ENCODE measurements at regions not wholly inside any gene's neighbourhood (a gene's known extent, or its start where the extent isn't known, plus 50 kb on each side); places are given as distances from the start of the nearest gene placed in this dataset.

GRCh38 chr15:96564546-96564945, 234.0 kb downstream of the NR2F2 start:
- Histone ChIP-seq H3K9ac (ENCODE audit: low read depth, low read length) (no peak overlapping the region), H3K4me1 (ENCODE audit: insufficient read depth, low read length) (no peaks in the 10 kb centered on the region), H3K4me3 (ENCODE audit: low read depth in 1 of 2, low read length in 2 of 2) (no peak overlapping the region), H3K27ac (ENCODE audit: low read length) (no peak overlapping the region), H4K20me1 (ENCODE audit: insufficient read depth, low read length) (no peaks in the 10 kb centered on the region), H3K27me3 (ENCODE audit: insufficient read depth, low read length, poor library complexity) (no peaks in the 10 kb centered on the region), H3K4me2 (ENCODE audit: insufficient read depth, low read length) (no peak overlapping the region), H3K9me3 (ENCODE audit: insufficient read depth, low read length, severe bottlenecking) (no peaks in the 10 kb centered on the region), H2AFZ (ENCODE audit: low read depth, low read length) (no peak overlapping the region), H3K36me3 (ENCODE audit: insufficient read depth, low read length) (no peaks in the 10 kb centered on the region), H3K79me2 (ENCODE audit: insufficient read depth, low read length) (no peaks in the 10 kb centered on the region)
- ATAC-seq (ENCODE audit: insufficient read depth, low read depth): no peak
- TF ChIP-seq EZH2 (IDR thresholded peaks at IDR 0.05; ENCODE audit: borderline replicate concordance, low read depth, low read length, severe bottlenecking): no peak
- no peak for TF ChIP-seq CTCF (IDR thresholded peaks at IDR 0.05; ENCODE audit: borderline replicate concordance, extremely low read depth, low read length, poor library complexity, severe bottlenecking)
- no peak for DNase-seq

- no peak overlapping the region for H2AFZ ChIP-seq (ENCODE audit: low read depth, low read length)
- H3K27me3 ChIP-seq (ENCODE audit: insufficient read depth, low read length, poor library complexity): no peaks in the 10 kb centered on the region
- H3K9me3 ChIP-seq (ENCODE audit: insufficient read depth, low read length, severe bottlenecking): no peaks in the 10 kb centered on the region
- H3K4me2 ChIP-seq (ENCODE audit: insufficient read depth, low read length): no peak overlapping the region
- DNase-seq (no peak), ATAC-seq (ENCODE audit: insufficient read depth, low read depth) (no peak)
- H3K4me1 ChIP-seq (ENCODE audit: insufficient read depth, low read length): no peaks in the 10 kb centered on the region
- no peaks in the 10 kb centered on the region for H4K20me1 ChIP-seq (ENCODE audit: insufficient read depth, low read length)
- TF ChIP-seq EZH2 (IDR thresholded peaks at IDR 0.05; ENCODE audit: borderline replicate concordance, low read depth, low read length, severe bottlenecking): no peak
- no peaks in the 10 kb centered on the region for H3K79me2 ChIP-seq (ENCODE audit: insufficient read depth, low read length)
- H3K9ac ChIP-seq (ENCODE audit: low read depth, low read length): no peak overlapping the region
- no peaks in the 10 kb centered on the region for H3K36me3 ChIP-seq (ENCODE audit: insufficient read depth, low read length)
- no peak overlapping the region for H3K27ac ChIP-seq (ENCODE audit: low read length)
- no peak overlapping the region for H3K4me3 ChIP-seq (ENCODE audit: low read depth in 1 of 2, low read length in 2 of 2)
Observed at GRCh38 chr15:96565266-96565665, 234.8 kb downstream of the NR2F2 start.

- H3K9ac ChIP-seq (ENCODE audit: low read depth, low read length): no peak overlapping the region
- no peaks in the 10 kb centered on the region for H3K9me3 ChIP-seq (ENCODE audit: insufficient read depth, low read length, severe bottlenecking)
- TF ChIP-seq CTCF (IDR thresholded peaks at IDR 0.05; ENCODE audit: borderline replicate concordance, extremely low read depth, low read length, poor library complexity, severe bottlenecking): no peak
- TF ChIP-seq EZH2 (IDR thresholded peaks at IDR 0.05; ENCODE audit: borderline replicate concordance, low read depth, low read length, severe bottlenecking): no peak
- peaks cover 3% of the 10 kb centered on the region for H3K27me3 ChIP-seq (ENCODE audit: insufficient read depth, low read length, poor library complexity)
- ATAC-seq (ENCODE audit: insufficient read depth, low read depth): no peak
- no peak for DNase-seq
- no peak overlapping the region for H3K4me3 ChIP-seq (ENCODE audit: low read depth in 1 of 2, low read length in 2 of 2)
- H3K27ac ChIP-seq (ENCODE audit: low read length): no peak overlapping the region
- no peak overlapping the region for H2AFZ ChIP-seq (ENCODE audit: low read depth, low read length)
- no peak overlapping the region for H3K4me2 ChIP-seq (ENCODE audit: insufficient read depth, low read length)
- H3K4me1 ChIP-seq (ENCODE audit: insufficient read depth, low read length): no peaks in the 10 kb centered on the region
- no peaks in the 10 kb centered on the region for H3K79me2 ChIP-seq (ENCODE audit: insufficient read depth, low read length)
- H3K36me3 ChIP-seq (ENCODE audit: insufficient read depth, low read length): no peaks in the 10 kb centered on the region
- H4K20me1 ChIP-seq (ENCODE audit: insufficient read depth, low read length): no peaks in the 10 kb centered on the region
Observed at GRCh38 chr15:96574782-96575181, 244.3 kb downstream of the NR2F2 start.

- ATAC-seq (ENCODE audit: insufficient read depth, low read depth) (no peak), DNase-seq (no peak)
- Histone ChIP-seq H3K27ac (ENCODE audit: low read length) (no peak overlapping the region), H3K4me3 (ENCODE audit: low read depth in 1 of 2, low read length in 2 of 2) (no peak overlapping the region), H3K9ac (ENCODE audit: low read depth, low read length) (no peak overlapping the region), H3K36me3 (ENCODE audit: insufficient read depth, low read length) (no peaks in the 10 kb centered on the region), H3K27me3 (ENCODE audit: insufficient read depth, low read length, poor library complexity) (peaks cover 4% of the 10 kb centered on the region), H3K9me3 (ENCODE audit: insufficient read depth, low read length, severe bottlenecking) (no peaks in the 10 kb centered on the region), H4K20me1 (ENCODE audit: insufficient read depth, low read length) (no peaks in the 10 kb centered on the region), H3K4me1 (ENCODE audit: insufficient read depth, low read length) (no peaks in the 10 kb centered on the region), H3K79me2 (ENCODE audit: insufficient read depth, low read length) (no peaks in the 10 kb centered on the region), H3K4me2 (ENCODE audit: insufficient read depth, low read length) (no peak overlapping the region), H2AFZ (ENCODE audit: low read depth, low read length) (no peak overlapping the region)
- TF ChIP-seq CTCF (IDR thresholded peaks at IDR 0.05; ENCODE audit: borderline replicate concordance, extremely low read depth, low read length, poor library complexity, severe bottlenecking) (no peak), EZH2 (IDR thresholded peaks at IDR 0.05; ENCODE audit: borderline replicate concordance, low read depth, low read length, severe bottlenecking) (no peak)
Observed at GRCh38 chr15:96576596-96576995, 246.1 kb downstream of the NR2F2 start.
